HS-27A (cell line): ENCODE measurements at regions not wholly inside any gene's neighbourhood (a gene's known extent, or its start where the extent isn't known, plus 50 kb on each side); places are given as distances from the start of the nearest gene placed in this dataset.
"Not testable (repeated sequence)": the region's sequence is repeated elsewhere in the genome, so short reads cannot be mapped to it uniquely, and the experiment has no call there.

Experiments
- DNase-seq: peaks from one replicate; pipeline ENCODE4 v3.0.0-alpha.2; 2012; ENCODE audit warnings: low read depth, missing footprints

DNA sequence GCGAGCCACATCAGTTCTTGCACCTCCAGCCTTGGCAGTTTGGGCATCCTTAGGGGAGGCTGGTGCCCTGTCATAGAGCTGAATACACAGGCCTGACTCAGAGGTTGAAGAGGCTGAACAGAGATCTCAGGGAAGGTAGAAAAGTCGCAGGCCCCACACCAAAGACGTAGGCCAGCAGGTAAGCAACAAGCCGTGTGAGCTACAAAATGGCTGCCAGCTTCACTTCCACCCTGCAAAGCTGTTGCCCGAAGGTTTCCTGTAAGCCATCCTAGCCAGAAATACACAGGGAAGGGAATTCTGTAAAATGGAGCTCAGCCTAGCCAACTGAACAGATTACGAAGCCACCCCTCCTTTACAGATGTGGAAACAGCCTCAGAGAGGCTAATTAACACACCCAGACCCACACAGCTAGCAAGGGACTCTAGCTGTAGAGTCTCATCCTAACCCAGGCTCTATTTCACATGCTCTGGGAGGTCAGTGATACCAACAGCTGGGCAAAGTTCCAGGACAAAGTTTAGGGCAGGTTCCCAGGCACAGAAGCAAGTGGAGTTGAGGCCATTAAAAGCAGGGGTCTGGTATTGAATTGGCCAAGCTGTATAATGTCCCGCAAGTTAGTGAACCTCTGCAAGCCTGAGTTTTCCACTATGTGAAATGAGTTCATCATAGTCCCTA is 66.3 kb upstream of the RASGRF1 start:
- DNase-seq, result no peak

DNA sequence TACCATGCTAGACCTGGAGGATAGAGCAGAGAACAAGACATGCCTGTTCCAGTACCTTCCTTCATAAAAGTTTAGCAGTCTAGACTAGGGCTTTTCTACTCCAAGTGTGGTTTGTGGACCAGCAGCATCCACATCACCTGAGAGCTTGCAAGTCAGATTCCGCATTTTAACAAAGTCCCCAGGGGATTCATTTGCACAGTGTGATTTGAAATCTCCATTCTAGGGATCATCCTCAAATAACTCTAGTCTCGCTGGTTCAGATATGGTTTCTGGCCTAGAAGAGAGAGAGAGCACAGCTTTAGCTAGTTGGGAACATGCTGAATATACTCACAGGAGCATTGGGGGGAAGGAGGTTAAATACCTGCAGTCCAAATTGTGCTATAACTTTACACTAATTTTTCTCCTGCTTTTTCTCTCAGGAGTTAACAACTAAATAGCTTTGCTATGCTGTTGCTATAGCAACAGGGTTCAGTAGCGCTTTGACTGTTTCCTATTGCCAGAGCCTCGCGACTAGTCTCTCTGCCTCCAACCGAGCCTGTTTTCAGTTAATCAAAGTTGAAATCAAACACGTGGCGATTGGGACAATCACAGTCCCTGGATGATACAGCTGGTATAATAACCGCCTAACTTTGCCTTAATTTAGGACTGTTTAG is 64.0 kb upstream of the RASGRF1 start:
- DNase-seq, result no peak

- not testable (repeated sequence) for DNase-seq
Observed at GRCh38 chr15:79144290-79144689, 53.7 kb upstream of the RASGRF1 start.

DNA sequence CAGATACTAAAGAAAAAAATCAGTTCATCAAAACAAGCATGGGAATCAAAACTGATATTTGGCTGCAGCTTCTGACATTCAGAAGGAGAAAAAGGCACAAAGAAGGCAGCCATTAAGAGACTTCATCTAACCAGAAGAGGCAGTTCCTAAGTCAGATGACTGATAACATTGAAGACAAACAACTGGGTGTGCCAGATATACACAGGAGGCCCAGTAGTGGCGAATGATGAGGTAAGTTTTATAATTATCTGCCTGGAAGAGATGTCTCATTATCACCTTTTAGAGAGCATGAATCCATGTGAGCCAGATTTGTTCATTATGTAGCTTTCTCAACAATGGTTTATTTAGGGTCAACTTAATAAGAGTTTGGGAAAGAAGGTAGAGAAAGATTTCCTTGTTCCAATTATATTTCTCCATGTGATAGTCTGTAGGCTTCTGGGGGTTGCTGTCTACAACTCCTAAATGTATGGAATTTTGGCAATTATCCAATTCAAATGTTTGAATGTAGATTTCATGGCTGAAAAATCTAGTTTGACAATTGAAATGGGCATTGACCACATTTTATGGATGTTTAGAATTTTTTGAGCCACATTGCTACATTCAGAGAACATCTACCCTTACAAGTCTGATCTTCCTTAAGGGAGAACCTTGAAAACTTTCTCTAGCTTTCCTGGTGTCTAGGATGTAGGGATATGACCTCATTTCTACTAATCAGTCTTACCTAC is 50.4 kb upstream of the RASGRF1 start:
- peak; percentile 92 for DNase-seq
